ENCODE measurements at regions not wholly inside any gene's neighbourhood (a gene's known extent, or its start where the extent isn't known, plus 50 kb on each side); places are given as distances from the start of the nearest gene placed in this dataset.
"Not testable (repeated sequence)": the region's sequence is repeated elsewhere in the genome, so short reads cannot be mapped to it uniquely, and the experiment has no call there.

GRCh38 chr2:123659120-123659519 is 366.0 kb upstream of the CNTNAP5 start:
- H3K9me3 ChIP-seq: no peaks in the 10 kb centered on the region
- H3K4me1 ChIP-seq (ENCODE audit: insufficient read depth): no peaks in the 10 kb centered on the region
- no peaks in the 10 kb centered on the region for H3K27me3 ChIP-seq
- no peak overlapping the region for H3K4me3 ChIP-seq
- intact Hi-C loops (cut with DNase I): no loop called here
- TF ChIP-seq, protein P1, sequence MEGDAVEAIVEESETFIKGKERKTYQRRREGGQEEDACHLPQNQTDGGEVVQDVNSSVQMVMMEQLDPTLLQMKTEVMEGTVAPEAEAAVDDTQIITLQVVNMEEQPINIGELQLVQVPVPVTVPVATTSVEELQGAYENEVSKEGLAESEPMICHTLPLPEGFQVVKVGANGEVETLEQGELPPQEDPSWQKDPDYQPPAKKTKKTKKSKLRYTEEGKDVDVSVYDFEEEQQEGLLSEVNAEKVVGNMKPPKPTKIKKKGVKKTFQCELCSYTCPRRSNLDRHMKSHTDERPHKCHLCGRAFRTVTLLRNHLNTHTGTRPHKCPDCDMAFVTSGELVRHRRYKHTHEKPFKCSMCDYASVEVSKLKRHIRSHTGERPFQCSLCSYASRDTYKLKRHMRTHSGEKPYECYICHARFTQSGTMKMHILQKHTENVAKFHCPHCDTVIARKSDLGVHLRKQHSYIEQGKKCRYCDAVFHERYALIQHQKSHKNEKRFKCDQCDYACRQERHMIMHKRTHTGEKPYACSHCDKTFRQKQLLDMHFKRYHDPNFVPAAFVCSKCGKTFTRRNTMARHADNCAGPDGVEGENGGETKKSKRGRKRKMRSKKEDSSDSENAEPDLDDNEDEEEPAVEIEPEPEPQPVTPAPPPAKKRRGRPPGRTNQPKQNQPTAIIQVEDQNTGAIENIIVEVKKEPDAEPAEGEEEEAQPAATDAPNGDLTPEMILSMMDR (IDR thresholded peaks at IDR 0.05): no peak
- TF ChIP-seq POLR2A (IDR thresholded peaks at IDR 0.05): no peak
- TF ChIP-seq EP300 (IDR thresholded peaks at IDR 0.05): no peak
- no peak for DNase-seq
- no peak overlapping the region for H3K27ac ChIP-seq
- no peaks in the 10 kb centered on the region for H3K36me3 ChIP-seq
- WGBS, 3 donors: 87 to 100% (median 91%) methylated on average over 1 of the region's 1 CpG

DNA sequence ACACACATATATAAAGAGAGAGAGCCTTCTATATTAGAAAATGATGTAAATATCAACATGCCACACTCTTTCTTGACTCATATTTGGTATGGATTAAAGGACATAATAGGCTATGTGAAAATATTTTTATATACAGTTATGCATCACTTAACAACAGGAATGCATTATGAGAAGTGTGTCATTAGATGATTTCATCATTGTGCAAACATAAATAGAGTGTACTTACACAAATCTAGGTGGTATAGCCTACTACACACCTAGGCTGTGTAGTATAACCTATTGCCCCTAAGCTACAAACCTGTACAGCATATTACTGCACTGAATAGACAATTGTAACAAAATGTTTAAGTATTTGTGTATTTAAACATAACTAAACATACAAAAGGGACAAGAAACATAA is 354.8 kb upstream of the CNTNAP5 start:
- Histone ChIP-seq H3K4me1 (ENCODE audit: insufficient read depth) (no peaks in the 10 kb centered on the region), H3K27ac (no peak overlapping the region), H3K36me3 (no peaks in the 10 kb centered on the region), H3K4me3 (no peak overlapping the region), H3K9me3 (no peaks in the 10 kb centered on the region), H3K27me3 (no peaks in the 10 kb centered on the region)
- DNase-seq: no peak
- intact Hi-C loops (cut with DNase I): no loop called here
- no peak for TF ChIP-seq EP300 (IDR thresholded peaks at IDR 0.05)
- no peak for TF ChIP-seq POLR2A (IDR thresholded peaks at IDR 0.05)
- TF ChIP-seq, protein P1 (IDR thresholded peaks at IDR 0.05): no peak

DNA sequence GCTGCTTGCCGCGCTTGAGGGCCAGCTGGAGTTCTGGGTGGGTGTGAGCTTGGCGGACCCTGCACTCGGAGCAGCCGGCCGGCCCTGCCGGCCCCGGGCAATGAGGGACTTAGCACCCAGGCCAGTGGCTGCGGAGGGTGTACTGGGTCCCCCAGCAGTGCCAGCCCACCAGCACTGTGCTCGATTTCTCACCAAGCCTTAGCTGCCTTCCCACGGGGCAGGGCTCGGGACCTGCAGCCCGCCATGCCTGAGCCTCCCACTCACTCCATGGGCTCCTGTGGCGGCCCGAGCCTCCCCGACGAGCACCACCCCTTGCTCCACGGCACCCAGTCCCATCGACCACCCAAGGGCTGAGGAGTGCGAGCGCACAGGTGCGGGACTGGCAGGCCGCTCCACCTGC is 341.3 kb upstream of the CNTNAP5 start:
- H3K4me1 ChIP-seq (ENCODE audit: insufficient read depth); DNase-seq; intact Hi-C loops (cut with DNase I); H3K27me3 ChIP-seq; H3K27ac ChIP-seq; H3K36me3 ChIP-seq; H3K9me3 ChIP-seq; H3K4me3 ChIP-seq: not testable (repeated sequence)
- 94 to 95% (median 94%) methylated on average over 18 to 23 of the region's 23 CpGs for WGBS, 3 donors

- TF ChIP-seq POLR2A (IDR thresholded peaks at IDR 0.05): no peak
- no peak for TF ChIP-seq EP300 (IDR thresholded peaks at IDR 0.05)
- TF ChIP-seq, protein P1 (IDR thresholded peaks at IDR 0.05): no peak
- intact Hi-C loops (cut with DNase I): no loop called here
- H3K9me3 ChIP-seq: no peaks in the 10 kb centered on the region
- no peak overlapping the region for H3K27ac ChIP-seq
- no peak overlapping the region for H3K4me3 ChIP-seq
- H3K27me3 ChIP-seq: no peaks in the 10 kb centered on the region
- H3K36me3 ChIP-seq: no peaks in the 10 kb centered on the region
- WGBS, 3 donors: 88 to 92% (median 92%) methylated on average over 11 of the region's 11 CpGs
- H3K4me1 ChIP-seq (ENCODE audit: insufficient read depth): no peaks in the 10 kb centered on the region
- DNase-seq: no peak
Measured at GRCh38 chr2:123687064-123687463, 338.0 kb upstream of the CNTNAP5 start.

DNA sequence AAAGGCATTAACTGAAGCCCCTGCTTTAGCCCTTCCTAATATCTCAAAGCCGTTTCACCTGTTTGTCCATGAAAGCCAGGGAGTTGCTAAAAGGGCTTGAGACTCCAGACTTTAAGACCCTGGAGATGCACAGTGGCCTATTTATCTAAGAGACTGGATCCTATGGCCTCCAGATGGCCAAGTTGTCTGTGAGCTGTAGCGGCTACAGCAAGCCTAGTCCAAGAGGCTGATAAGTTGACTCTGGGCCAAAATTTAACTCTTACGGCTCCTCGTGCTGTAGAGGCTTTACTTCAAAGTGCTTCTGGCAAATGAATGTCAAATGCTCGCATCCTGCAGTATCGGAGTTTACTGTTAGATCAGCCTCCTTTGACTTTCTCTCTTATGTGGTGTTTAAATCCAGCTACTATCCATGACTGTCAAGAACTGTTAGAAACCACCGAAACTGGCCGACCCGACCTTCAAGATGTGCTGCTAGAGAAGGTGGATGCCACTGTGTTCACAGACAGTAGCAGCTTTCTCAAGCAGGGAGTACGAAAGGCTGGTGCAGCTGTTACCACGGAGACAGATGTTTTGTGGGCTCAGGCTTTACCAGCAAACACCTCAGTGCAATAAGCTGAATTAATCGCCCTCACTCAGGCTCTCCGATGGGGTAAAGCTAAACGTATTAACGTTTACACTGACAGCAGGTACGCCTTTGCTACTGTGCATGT is 336.7 kb upstream of the CNTNAP5 start:
- Histone ChIP-seq H3K9me3 (no peaks in the 10 kb centered on the region), H3K36me3 (no peaks in the 10 kb centered on the region), H3K4me3 (no peak overlapping the region), H3K4me1 (ENCODE audit: insufficient read depth) (no peaks in the 10 kb centered on the region), H3K27ac (no peak overlapping the region), H3K27me3 (no peaks in the 10 kb centered on the region)
- WGBS, 3 donors: 36 to 52% (median 43%) methylated on average over 16 of the region's 16 CpGs
- TF ChIP-seq EP300 (IDR thresholded peaks at IDR 0.05) (no peak), POLR2A (IDR thresholded peaks at IDR 0.05) (no peak)
- TF ChIP-seq, protein P1 (IDR thresholded peaks at IDR 0.05): no peak
- intact Hi-C loops (cut with DNase I): no loop called here
- DNase-seq: no peak

Measured in ovary (tissue), 7 donors.